PC-3 (cell line): ENCODE measurements at regions not wholly inside any gene's neighbourhood (a gene's known extent, or its start where the extent isn't known, plus 50 kb on each side); places are given as distances from the start of the nearest gene placed in this dataset.

Experiments used
- ATAC-seq: fragments of 200-7000 bp; cut with Tn5 transposase; 2 replicates; pipeline ENCODE4 v1.9.1; 2020; ENCODE audit warnings: mild to moderate bottlenecking, moderate library complexity
- BruUV-seq: library from RNA; stranded (reverse); fragments of 400-500 nt; replicated peaks from 2 replicates; lab custom pipeline; 2021; lab: Mats Ljungman, UMichigan
- CTCF ChIA-PET: fragments of 300-600 bp; sonication (Branson Sonifier 250); formaldehyde crosslinking; loops from one replicate; lab custom pipeline; 2022; ENCODE audit warnings: antibody characterized with exemption; lab: Charles Lee
- POLR2A ChIA-PET: fragments of 300-600 bp; sonication (Branson Sonifier 250); formaldehyde crosslinking; loops from one replicate; lab custom pipeline; 2022; ENCODE audit warnings: antibody characterized with exemption; ENCODE audit not compliant: unreplicated experiment; lab: Charles Lee
- DNase-seq: peaks from one replicate; pipeline ENCODE4 v3.0.0-alpha.2; 2015
- H2AFZ ChIP-seq: fragments of 300-600 bp; sonication (generic); 2 replicates; pipeline ENCODE4 v1.6.0; 2016; ENCODE audit warnings: antibody characterized with exemption, low read length
- H3F3A ChIP-seq: fragments of 300-600 bp; sonication (generic); one replicate; pipeline ENCODE4 v1.6.0; 2017; ENCODE audit warnings: antibody characterized with exemption, low read length, control low read depth, mild to moderate bottlenecking; ENCODE audit not compliant: unreplicated experiment
- H3K27ac ChIP-seq: fragments of 300-600 bp; sonication (generic); 2 replicates; pipeline ENCODE4 v1.5.1; 2016; ENCODE audit warnings: mild to moderate bottlenecking, low read length
- H3K27me3 ChIP-seq: fragments of 300-600 bp; sonication (generic); 2 replicates; pipeline ENCODE4 v1.6.1; 2016; ENCODE audit warnings: low read length, mixed read lengths
- H3K36me3 ChIP-seq: fragments of 300-600 bp; sonication (generic); 2 replicates; pipeline ENCODE4 v1.6.1; 2016; ENCODE audit warnings: low read depth, mixed run types, low read length, mixed read lengths
- H3K4me1 ChIP-seq: fragments of 300-600 bp; sonication (generic); 2 replicates; pipeline ENCODE4 v1.5.1; 2016; ENCODE audit warnings: low read length; ENCODE audit not compliant: insufficient read depth
- H3K4me2 ChIP-seq: fragments of 300-600 bp; sonication (generic); 2 replicates; pipeline ENCODE4 v1.6.0; 2016; ENCODE audit warnings: low read length
- H3K4me3 ChIP-seq: fragments of 300-600 bp; sonication (generic); 2 replicates; pipeline ENCODE4 v1.5.1; 2016; ENCODE audit warnings: mild to moderate bottlenecking, low read length, mixed read lengths
- H3K79me2 ChIP-seq: fragments of 300-600 bp; sonication (generic); 2 replicates; pipeline ENCODE4 v1.6.1; 2017; ENCODE audit warnings: low read length, mixed read lengths
- H3K9ac ChIP-seq: fragments of 300-600 bp; sonication (generic); 2 replicates; pipeline ENCODE4 v1.6.0; 2016; ENCODE audit warnings: mild to moderate bottlenecking, low read length
- H3K9me2 ChIP-seq: fragments of 300-600 bp; sonication (generic); replicated peaks from 2 replicates; pipeline ENCODE4 v1.6.1; 2016; ENCODE audit warnings: mixed run types, low read length, mixed read lengths
- H3K9me3 ChIP-seq: fragments of 300-600 bp; sonication (generic); 2 replicates; pipeline ENCODE4 v1.6.1; 2016; ENCODE audit warnings: low read length, mixed read lengths
- H4K20me1 ChIP-seq: fragments of 300-600 bp; sonication (generic); 2 replicates; pipeline ENCODE4 v1.6.1; 2016; ENCODE audit warnings: low read length, mixed read lengths
- EZH2 ChIP-seq: fragments of 300-600 bp; sonication (generic); IDR thresholded peaks from one replicate; pipeline ENCODE4 v1.6.1; 2017; ENCODE audit warnings: antibody characterized with exemption, mild to moderate bottlenecking, low read length; ENCODE audit not compliant: unreplicated experiment
- EZH2phosphoT487 ChIP-seq: fragments of 300-600 bp; sonication (generic); IDR thresholded peaks from 2 replicates; pipeline ENCODE4 v1.6.1; 2018; ENCODE audit warnings: mild to moderate bottlenecking, antibody characterized with exemption, low read length, borderline replicate concordance
- intact Hi-C: fragments of 100-400 bp; cut with micrococcal nuclease; formaldehyde crosslinking; loops from 2 replicates; pipeline ENCODE4 v1.9.0; 2023
- TF ChIP-seq, protein P1 (sequence below): fragments of 300-600 bp; sonication (generic); conservative IDR thresholded peaks from 2 replicates; pipeline ENCODE4 v1.5.1; 2017; ENCODE audit warnings: antibody characterized with exemption, low read depth, mild to moderate bottlenecking, low read length

- Histone ChIP-seq H3K27me3 (no peaks in the 10 kb centered on the region), H3K9me3 (no peaks in the 10 kb centered on the region), H3K36me3 (no peaks in the 10 kb centered on the region), H3K4me1 (no peaks in the 10 kb centered on the region), H3F3A (no peaks in the 10 kb centered on the region), H3K9ac (no peak overlapping the region), H3K79me2 (no peaks in the 10 kb centered on the region), H3K4me2 (no peak overlapping the region), H2AFZ (no peak overlapping the region), H3K4me3 (no peak overlapping the region), H3K9me2 (no peaks in the 10 kb centered on the region), H4K20me1 (no peaks in the 10 kb centered on the region), H3K27ac (no peak overlapping the region)
- no TSS peak for BruUV-seq
- DNase-seq: no peak
- intact Hi-C loops: no loop called here
- TF ChIP-seq EZH2: no peak
- TF ChIP-seq, protein P1, sequence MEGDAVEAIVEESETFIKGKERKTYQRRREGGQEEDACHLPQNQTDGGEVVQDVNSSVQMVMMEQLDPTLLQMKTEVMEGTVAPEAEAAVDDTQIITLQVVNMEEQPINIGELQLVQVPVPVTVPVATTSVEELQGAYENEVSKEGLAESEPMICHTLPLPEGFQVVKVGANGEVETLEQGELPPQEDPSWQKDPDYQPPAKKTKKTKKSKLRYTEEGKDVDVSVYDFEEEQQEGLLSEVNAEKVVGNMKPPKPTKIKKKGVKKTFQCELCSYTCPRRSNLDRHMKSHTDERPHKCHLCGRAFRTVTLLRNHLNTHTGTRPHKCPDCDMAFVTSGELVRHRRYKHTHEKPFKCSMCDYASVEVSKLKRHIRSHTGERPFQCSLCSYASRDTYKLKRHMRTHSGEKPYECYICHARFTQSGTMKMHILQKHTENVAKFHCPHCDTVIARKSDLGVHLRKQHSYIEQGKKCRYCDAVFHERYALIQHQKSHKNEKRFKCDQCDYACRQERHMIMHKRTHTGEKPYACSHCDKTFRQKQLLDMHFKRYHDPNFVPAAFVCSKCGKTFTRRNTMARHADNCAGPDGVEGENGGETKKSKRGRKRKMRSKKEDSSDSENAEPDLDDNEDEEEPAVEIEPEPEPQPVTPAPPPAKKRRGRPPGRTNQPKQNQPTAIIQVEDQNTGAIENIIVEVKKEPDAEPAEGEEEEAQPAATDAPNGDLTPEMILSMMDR: no peak
- no peak for TF ChIP-seq EZH2phosphoT487
- POLR2A ChIA-PET: no interaction called here
- CTCF ChIA-PET: no interaction called here
- ATAC-seq: no peak
These were observed 316.4 kb upstream of the ID2 start for GRCh38 chr2:8365331-8365910.

GRCh38 chr2:8367833-8368232 lies 314.0 kb upstream of the ID2 start:
- Histone ChIP-seq H3K4me1 (no peaks in the 10 kb centered on the region), H4K20me1 (no peaks in the 10 kb centered on the region), H3K27me3 (no peaks in the 10 kb centered on the region), H3K4me3 (no peak overlapping the region), H3K79me2 (no peaks in the 10 kb centered on the region), H3K36me3 (no peaks in the 10 kb centered on the region), H2AFZ (no peak overlapping the region), H3F3A (no peaks in the 10 kb centered on the region), H3K4me2 (no peak overlapping the region), H3K9me2 (no peaks in the 10 kb centered on the region), H3K9me3 (no peaks in the 10 kb centered on the region), H3K9ac (no peak overlapping the region), H3K27ac (no peak overlapping the region)
- POLR2A ChIA-PET: no interaction called here
- intact Hi-C loops: no loop called here
- no peak for DNase-seq
- TF ChIP-seq, protein P1: no peak
- no peak for TF ChIP-seq EZH2
- TF ChIP-seq EZH2phosphoT487: no peak
- BruUV-seq: no TSS peak
- CTCF ChIA-PET: no interaction called here
- no peak for ATAC-seq

DNA sequence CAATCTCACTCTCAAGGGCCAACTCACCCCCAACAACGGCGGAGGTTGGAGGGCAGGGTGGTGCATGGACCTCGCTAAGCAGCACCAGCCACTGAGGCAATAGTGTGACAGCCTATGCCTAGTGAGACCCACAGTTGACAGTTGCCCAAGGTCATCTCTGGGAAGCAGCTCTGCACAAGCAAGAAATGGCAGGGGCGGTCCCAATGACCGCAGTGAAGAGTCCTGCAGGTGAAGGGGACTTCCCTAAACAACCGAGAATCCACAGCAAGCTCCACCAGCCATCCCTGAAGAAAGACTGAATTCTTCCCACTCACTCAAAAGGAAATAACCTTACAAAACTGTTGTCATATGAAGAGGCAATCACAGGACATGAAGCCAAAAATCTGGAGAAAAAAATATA lies 313.4 kb upstream of the ID2 start:
- Histone ChIP-seq H4K20me1 (no peaks in the 10 kb centered on the region), H3K79me2 (no peaks in the 10 kb centered on the region), H3K4me2 (no peak overlapping the region), H3K9me3 (no peaks in the 10 kb centered on the region), H3K9me2 (no peaks in the 10 kb centered on the region), H3F3A (no peaks in the 10 kb centered on the region), H3K4me3 (no peak overlapping the region), H3K9ac (no peak overlapping the region), H3K27ac (no peak overlapping the region), H3K36me3 (no peaks in the 10 kb centered on the region), H3K27me3 (no peaks in the 10 kb centered on the region), H3K4me1 (no peaks in the 10 kb centered on the region), H2AFZ (no peak overlapping the region)
- ATAC-seq (no peak), DNase-seq (no peak)
- intact Hi-C loops: no loop called here
- TF ChIP-seq, protein P1: no peak
- TF ChIP-seq EZH2phosphoT487: no peak
- TF ChIP-seq EZH2: no peak
- BruUV-seq: no TSS peak
- ChIA-PET CTCF (no interaction called here), POLR2A (no interaction called here)
